Epithelial cell of proximal tubule (primary cell): ENCODE measurements at regions not wholly inside any gene's neighbourhood (a gene's known extent, or its start where the extent isn't known, plus 50 kb on each side); places are given as distances from the start of the nearest gene placed in this dataset.
"Not testable (repeated sequence)": the region's sequence is repeated elsewhere in the genome, so short reads cannot be mapped to it uniquely, and the experiment has no call there.

Experiments used
- DNase-seq: peaks from one replicate; pipeline ENCODE4 v3.0.0-alpha.2; 2011; ENCODE audit warnings: low read depth
- H3K4me3 ChIP-seq: 2 replicates; pipeline ENCODE4 v1.5.1; 2011; ENCODE audit warnings: low read depth, mild to moderate bottlenecking, low read length
- TF ChIP-seq, protein P1 (sequence below): conservative IDR thresholded peaks from 2 replicates; pipeline ENCODE4 v1.5.1; 2012; ENCODE audit warnings: low read depth, mild to moderate bottlenecking, low read length

DNA sequence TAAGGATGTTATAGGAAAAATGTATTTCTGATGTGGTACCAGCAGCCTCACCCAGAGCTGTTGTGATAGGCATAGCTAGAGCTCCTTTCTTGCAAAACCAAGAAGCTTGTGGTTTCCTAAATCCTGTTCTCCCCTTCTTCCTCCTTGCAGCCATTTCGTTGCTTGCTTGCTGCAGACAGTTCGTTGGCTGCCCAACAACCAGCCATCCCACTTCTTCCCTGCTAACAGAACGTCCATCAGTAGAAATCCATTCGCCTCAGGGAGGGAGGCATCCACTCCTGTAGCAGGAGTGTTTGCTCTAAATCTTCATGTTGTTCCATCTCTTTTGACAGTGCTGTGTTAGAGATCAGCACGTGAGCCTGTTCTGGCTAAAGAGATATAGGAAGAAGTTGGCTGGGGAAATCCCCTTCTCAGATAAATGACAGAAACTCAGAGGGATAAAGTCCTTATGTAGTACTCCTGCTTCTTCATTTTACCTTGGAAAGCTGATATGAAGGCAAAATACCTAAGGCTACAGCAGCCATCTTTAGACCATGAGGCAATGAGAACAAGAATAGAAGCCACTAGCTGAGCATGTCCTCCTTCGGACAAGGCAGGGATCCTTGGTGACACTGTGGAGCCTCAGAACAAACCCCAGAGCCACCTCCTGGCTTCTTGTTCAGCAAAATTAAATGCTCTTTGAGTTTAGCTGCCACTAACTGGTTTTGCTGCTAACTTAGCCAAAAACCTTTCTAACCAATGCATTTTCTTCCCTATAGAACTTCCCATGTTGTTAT, 68.4 kb upstream of the RELL1 start:
- TF ChIP-seq, protein P1, sequence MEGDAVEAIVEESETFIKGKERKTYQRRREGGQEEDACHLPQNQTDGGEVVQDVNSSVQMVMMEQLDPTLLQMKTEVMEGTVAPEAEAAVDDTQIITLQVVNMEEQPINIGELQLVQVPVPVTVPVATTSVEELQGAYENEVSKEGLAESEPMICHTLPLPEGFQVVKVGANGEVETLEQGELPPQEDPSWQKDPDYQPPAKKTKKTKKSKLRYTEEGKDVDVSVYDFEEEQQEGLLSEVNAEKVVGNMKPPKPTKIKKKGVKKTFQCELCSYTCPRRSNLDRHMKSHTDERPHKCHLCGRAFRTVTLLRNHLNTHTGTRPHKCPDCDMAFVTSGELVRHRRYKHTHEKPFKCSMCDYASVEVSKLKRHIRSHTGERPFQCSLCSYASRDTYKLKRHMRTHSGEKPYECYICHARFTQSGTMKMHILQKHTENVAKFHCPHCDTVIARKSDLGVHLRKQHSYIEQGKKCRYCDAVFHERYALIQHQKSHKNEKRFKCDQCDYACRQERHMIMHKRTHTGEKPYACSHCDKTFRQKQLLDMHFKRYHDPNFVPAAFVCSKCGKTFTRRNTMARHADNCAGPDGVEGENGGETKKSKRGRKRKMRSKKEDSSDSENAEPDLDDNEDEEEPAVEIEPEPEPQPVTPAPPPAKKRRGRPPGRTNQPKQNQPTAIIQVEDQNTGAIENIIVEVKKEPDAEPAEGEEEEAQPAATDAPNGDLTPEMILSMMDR, result no peak
- no peak for DNase-seq
- no peak overlapping the region for H3K4me3 ChIP-seq

DNA sequence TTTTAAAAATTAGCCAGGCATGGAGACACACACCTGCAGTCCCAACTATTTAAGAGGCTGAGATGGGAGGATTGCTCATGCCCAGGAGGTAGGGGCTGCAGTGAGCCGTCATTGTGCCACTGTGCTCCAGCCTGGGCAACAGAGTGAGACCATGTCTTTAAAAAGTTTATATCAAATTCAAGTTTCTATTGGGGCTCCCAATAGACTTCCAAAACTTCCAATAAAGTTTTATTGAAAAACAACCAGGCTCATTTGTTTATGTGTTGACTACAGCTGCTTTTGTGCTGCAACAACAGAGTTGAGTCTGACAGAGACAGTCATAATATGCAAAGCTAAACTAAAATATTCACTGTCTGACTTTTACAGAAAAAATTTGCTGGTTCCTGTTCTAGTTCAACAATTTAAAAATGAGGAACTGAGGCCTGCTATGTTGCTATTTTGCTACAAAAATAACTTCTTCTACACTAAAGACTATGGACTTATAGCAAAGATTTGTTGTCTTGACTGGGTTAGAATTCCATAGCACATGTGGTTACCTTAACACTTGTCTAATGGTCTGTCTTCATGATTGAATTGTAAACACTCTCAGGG, 63.3 kb upstream of the RELL1 start:
- H3K4me3 ChIP-seq, result no peak overlapping the region
- DNase-seq, result no peak
- TF ChIP-seq, protein P1, result no peak

GRCh38 chr4:37748485-37748884, 62.3 kb upstream of the RELL1 start:
- no peak overlapping the region for H3K4me3 ChIP-seq
- TF ChIP-seq, protein P1, result no peak
- no peak for DNase-seq

GRCh38 chr4:37747772-37748330, 61.7 kb upstream of the RELL1 start:
- no peak overlapping the region for H3K4me3 ChIP-seq
- no peak for DNase-seq
- TF ChIP-seq, protein P1, result no peak

- not testable (repeated sequence) for H3K4me3 ChIP-seq, DNase-seq
These were observed 60.7 kb upstream of the RELL1 start for GRCh38 chr4:37746852-37747251.

DNA sequence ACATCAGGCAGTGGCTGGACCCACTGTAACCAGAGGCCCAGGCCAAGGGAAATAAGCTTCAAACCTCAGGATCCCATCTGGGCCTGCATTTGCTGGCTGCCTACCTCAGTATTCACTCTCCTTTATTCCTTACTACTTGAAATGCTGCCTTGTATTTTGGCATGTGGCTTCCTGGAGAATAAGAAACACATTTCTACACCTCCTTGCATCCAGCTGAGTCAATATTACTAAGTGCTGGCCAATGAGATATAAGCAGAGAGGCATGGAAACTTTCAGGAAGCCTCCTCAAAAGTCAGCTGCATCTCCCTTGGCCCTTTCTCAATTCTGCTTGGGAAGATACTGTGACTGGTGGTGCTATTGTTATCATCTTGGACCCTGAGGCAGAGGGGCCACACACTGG, 59.8 kb upstream of the RELL1 start:
- TF ChIP-seq, protein P1, result no peak
- no peak for DNase-seq
- H3K4me3 ChIP-seq, result no peak overlapping the region

DNA sequence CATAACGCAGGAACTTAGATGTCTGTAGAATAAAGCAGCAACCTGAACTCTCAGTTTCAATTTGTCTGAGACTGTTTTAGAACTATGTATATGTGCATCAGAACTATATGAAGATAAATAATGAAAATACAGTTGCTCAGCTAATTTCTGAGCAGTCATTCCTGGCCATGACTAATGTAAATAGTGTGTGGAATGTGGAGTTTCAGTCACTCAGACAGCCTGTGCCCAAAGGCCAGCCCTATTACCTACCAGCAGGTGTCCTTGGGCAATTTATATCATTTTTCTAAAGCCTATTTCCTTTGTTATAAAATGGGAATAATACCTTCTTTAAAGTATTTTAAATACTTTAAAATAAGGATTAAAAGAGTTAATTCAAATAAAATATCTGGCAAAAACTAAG, 56.0 kb upstream of the RELL1 start:
- no peak for DNase-seq
- no peak overlapping the region for H3K4me3 ChIP-seq
- TF ChIP-seq, protein P1, result peak; percentile 5
